ENCODE measurements at regions not wholly inside any gene's neighbourhood (a gene's known extent, or its start where the extent isn't known, plus 50 kb on each side); places are given as distances from the start of the nearest gene placed in this dataset.

DNA sequence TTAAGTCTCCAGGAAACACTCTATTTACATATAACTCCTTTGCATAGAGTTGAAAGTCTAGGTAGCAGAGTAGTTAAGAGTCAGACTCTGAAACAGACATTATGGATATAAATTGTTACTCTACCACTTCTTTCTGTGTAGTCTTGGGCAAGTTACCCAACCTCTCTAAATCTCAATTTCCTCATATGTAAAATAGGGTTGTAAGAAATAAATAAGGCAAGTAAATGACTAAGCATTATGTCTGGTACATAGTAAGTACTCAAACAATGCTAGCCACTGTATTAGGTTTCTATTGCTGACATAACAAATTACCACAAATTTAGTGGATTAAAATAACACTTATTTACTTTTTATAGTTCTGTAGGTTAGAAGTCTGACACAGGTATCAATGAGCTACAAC is 394.1 kb downstream of the PRDM5 start:
- 0 out of 2 replicates have a peak, but pooled peaks cover 4% of the 10 kb centered on the region for H3K9me3 ChIP-seq (ENCODE audit: low read length)
- ATAC-seq (no peak), FAIRE-seq (no peak), DNase-seq (ENCODE audit: low spot score) (no peak)
- CTCF ChIA-PET (ENCODE audit: low intra/inter-chr PET ratio, low total read pairs) = no interaction called here
- H2AFZ ChIP-seq (ENCODE audit: low read length) = no peak overlapping the region
- H3K27me3 ChIP-seq (ENCODE audit: control insufficient read depth in 1 of 2, insufficient read depth in 2 of 2, low read length in 2 of 2) = no peaks in the 10 kb centered on the region
- H3K4me1 ChIP-seq (ENCODE audit: insufficient read depth, low read length) = no peaks in the 10 kb centered on the region
- TF ChIP-seq MAFK (conservative IDR thresholded peaks at IDR 0.05 in 1 of 2, IDR thresholded peaks at IDR 0.05 in 1 of 2; ENCODE audit: low read length in 2 of 2) = peak in 1 of 2 experiments; percentile 42; a peak in 2 of 4 replicates
- TF ChIP-seq CREB1 (IDR thresholded peaks at IDR 0.05) = no peak
- TF ChIP-seq CREB1 (CRISPR knock-in tag; IDR thresholded peaks at IDR 0.05) = no peak
- no peak for TF ChIP-seq REPIN1 (CRISPR knock-in tag; IDR thresholded peaks at IDR 0.05; ENCODE audit: borderline replicate concordance, low read depth)
- no peak for TF ChIP-seq NR2C2 (CRISPR knock-in tag; IDR thresholded peaks at IDR 0.05; ENCODE audit: borderline replicate concordance)
- TF ChIP-seq ZNF343 (CRISPR knock-in tag; IDR thresholded peaks at IDR 0.05) = no peak
- TF ChIP-seq ARID2 (CRISPR knock-in tag; IDR thresholded peaks at IDR 0.05; ENCODE audit: borderline replicate concordance) = no peak
- no peaks in the 10 kb centered on the region for H3K79me2 ChIP-seq (ENCODE audit: insufficient read depth, low read length)
- no peaks in the 10 kb centered on the region for H4K20me1 ChIP-seq (ENCODE audit: insufficient read depth, low read length)
- in situ Hi-C loops (cut with HindIII; ENCODE audit: extremely low pct_ligation_motif_present, low pct_unique_long_range_greater_than_20kb) = no loop called here
- no peaks in the 10 kb centered on the region for H3K36me3 ChIP-seq (replicated peaks in 1 of 2; ENCODE audit: control insufficient read depth in 1 of 2, insufficient read depth in 2 of 2, low read length in 2 of 2)
- no TSS peak for BruUV-seq (replicated peaks)
- no peak overlapping the region for H3K4me3 ChIP-seq (replicated peaks in 1 of 3; ENCODE audit: insufficient read depth in 1 of 3, low read depth in 2 of 3, low read length in 3 of 3)
- intact Hi-C loops (cut with micrococcal nuclease; ENCODE audit: unreplicated experiment) = no loop called here
- H3K9ac ChIP-seq (ENCODE audit: insufficient read depth, low read depth, low read length) = no peak overlapping the region
- H3K27ac ChIP-seq (ENCODE audit: extremely low read length, insufficient read depth, low read length) = no peak overlapping the region
- POLR2A ChIA-PET = no interaction called here
- H3K4me2 ChIP-seq (ENCODE audit: low read depth, low read length) = no peak overlapping the region

- intact Hi-C loops (cut with micrococcal nuclease; ENCODE audit: unreplicated experiment) = no loop called here
- TF ChIP-seq ZSCAN22 (CRISPR knock-in tag; IDR thresholded peaks at IDR 0.05) = no peak
- TF ChIP-seq NFRKB (IDR thresholded peaks at IDR 0.05) = no peak
- no peak for TF ChIP-seq ONECUT2 (CRISPR knock-in tag; IDR thresholded peaks at IDR 0.05)
- no peak for TF ChIP-seq KIAA2018 (CRISPR knock-in tag; IDR thresholded peaks at IDR 0.05; ENCODE audit: borderline replicate concordance)
- TF ChIP-seq ZNF788 (CRISPR knock-in tag; IDR thresholded peaks at IDR 0.05; ENCODE audit: borderline replicate concordance) = no peak
Measured at GRCh38 chr4:120526033-120526432, 396.5 kb downstream of the PRDM5 start.

More at GRCh38 chr4:120526033-120526432, 396.5 kb downstream of the PRDM5 start:
- no peak overlapping the region for H3K4me2 ChIP-seq (ENCODE audit: low read depth, low read length)
- H4K20me1 ChIP-seq (ENCODE audit: insufficient read depth, low read length) = no peaks in the 10 kb centered on the region
- H3K4me3 ChIP-seq (replicated peaks in 1 of 3; ENCODE audit: insufficient read depth in 1 of 3, low read depth in 2 of 3, low read length in 3 of 3) = no peak overlapping the region
- POLR2A ChIA-PET = no interaction called here
- no TSS peak for BruUV-seq (replicated peaks)
- no peaks in the 10 kb centered on the region for H3K27me3 ChIP-seq (ENCODE audit: control insufficient read depth in 1 of 2, insufficient read depth in 2 of 2, low read length in 2 of 2)
- in situ Hi-C loops (cut with HindIII; ENCODE audit: extremely low pct_ligation_motif_present, low pct_unique_long_range_greater_than_20kb) = no loop called here
- H3K9me3 ChIP-seq (ENCODE audit: low read length) = peaks cover 9% of the 10 kb centered on the region; the same call in 1 of the 2 replicates
- no peak overlapping the region for H3K27ac ChIP-seq (ENCODE audit: extremely low read length, insufficient read depth, low read length)
- no peak for FAIRE-seq
- no peak overlapping the region for H3K9ac ChIP-seq (ENCODE audit: insufficient read depth, low read depth, low read length)
- no peak for ATAC-seq
- CTCF ChIA-PET (ENCODE audit: low intra/inter-chr PET ratio, low total read pairs) = no interaction called here
- no peaks in the 10 kb centered on the region for H3K36me3 ChIP-seq (replicated peaks in 1 of 2; ENCODE audit: control insufficient read depth in 1 of 2, insufficient read depth in 2 of 2, low read length in 2 of 2)
- no peak overlapping the region for H2AFZ ChIP-seq (ENCODE audit: low read length)
- H3K79me2 ChIP-seq (ENCODE audit: insufficient read depth, low read length) = no peaks in the 10 kb centered on the region
- no peak for DNase-seq (ENCODE audit: low spot score)
- H3K4me1 ChIP-seq (ENCODE audit: insufficient read depth, low read length) = no peaks in the 10 kb centered on the region

Measured in HepG2 (cell line).